ENCODE measurements at regions not wholly inside any gene's neighbourhood (a gene's known extent, or its start where the extent isn't known, plus 50 kb on each side); places are given as distances from the start of the nearest gene placed in this dataset.

DNA sequence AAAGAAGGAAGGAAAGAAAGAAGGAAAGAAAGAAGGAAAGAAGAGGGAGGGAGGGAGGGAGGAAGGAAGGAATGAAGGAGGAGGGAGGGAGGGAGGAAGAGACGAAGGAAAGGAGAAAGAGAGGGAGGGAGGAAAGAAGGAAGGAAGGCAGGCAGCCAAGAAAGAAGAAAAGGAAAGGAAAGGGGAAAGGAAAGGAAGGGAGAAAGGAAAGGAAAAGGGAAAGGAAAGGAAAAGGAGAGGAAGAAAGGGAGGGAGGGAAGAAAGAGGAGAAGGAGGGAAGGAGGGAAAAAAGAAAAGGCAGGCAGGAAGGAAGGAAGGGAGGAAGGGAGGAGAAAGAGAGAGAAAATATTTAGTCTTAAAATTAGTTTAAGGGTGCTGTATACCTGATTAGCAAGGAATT lies 704.1 kb downstream of the LUZP2 start:
- TF ChIP-seq TCF7L2 (IDR thresholded peaks at IDR 0.05; ENCODE audit: low read depth, low read length), result no peak
- no peak for TF ChIP-seq REST (IDR thresholded peaks at IDR 0.05; ENCODE audit: insufficient read depth in 1 of 2, low read depth in 2 of 2, low read length in 1 of 2)
- TF ChIP-seq SIN3A (IDR thresholded peaks at IDR 0.05; ENCODE audit: borderline replicate concordance, insufficient read depth, low read depth, low read length), result no peak
- no peak for TF ChIP-seq POLR2AphosphoS5 (IDR thresholded peaks at IDR 0.05; ENCODE audit: low read depth, low read length)
- TF ChIP-seq, protein P1, sequence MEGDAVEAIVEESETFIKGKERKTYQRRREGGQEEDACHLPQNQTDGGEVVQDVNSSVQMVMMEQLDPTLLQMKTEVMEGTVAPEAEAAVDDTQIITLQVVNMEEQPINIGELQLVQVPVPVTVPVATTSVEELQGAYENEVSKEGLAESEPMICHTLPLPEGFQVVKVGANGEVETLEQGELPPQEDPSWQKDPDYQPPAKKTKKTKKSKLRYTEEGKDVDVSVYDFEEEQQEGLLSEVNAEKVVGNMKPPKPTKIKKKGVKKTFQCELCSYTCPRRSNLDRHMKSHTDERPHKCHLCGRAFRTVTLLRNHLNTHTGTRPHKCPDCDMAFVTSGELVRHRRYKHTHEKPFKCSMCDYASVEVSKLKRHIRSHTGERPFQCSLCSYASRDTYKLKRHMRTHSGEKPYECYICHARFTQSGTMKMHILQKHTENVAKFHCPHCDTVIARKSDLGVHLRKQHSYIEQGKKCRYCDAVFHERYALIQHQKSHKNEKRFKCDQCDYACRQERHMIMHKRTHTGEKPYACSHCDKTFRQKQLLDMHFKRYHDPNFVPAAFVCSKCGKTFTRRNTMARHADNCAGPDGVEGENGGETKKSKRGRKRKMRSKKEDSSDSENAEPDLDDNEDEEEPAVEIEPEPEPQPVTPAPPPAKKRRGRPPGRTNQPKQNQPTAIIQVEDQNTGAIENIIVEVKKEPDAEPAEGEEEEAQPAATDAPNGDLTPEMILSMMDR (IDR thresholded peaks at IDR 0.05), result no peak
- no peak for DNase-seq (ENCODE audit: low read depth, low spot score)
- Histone ChIP-seq H3K36me3 (ENCODE audit: control insufficient read depth, insufficient read depth, low read length) (no peaks in the 10 kb centered on the region), H3K27ac (ENCODE audit: low read length) (no peak overlapping the region), H3K4me3 (ENCODE audit: low read depth in 2 of 2, low read length in 2 of 2) (no peak overlapping the region), H3K4me1 (ENCODE audit: control insufficient read depth, insufficient read depth, low read length) (no peaks in the 10 kb centered on the region), H3K27me3 (ENCODE audit: control insufficient read depth, insufficient read depth, low read length) (no peaks in the 10 kb centered on the region), H3K9me3 (ENCODE audit: control insufficient read depth, insufficient read depth, low read depth, low read length) (no peaks in the 10 kb centered on the region)
- in situ Hi-C loops (cut with HindIII; ENCODE audit: low pct_unique_long_range_greater_than_20kb, low sequenced_read_pairs), result no loop called here
- POLR2A ChIA-PET, result no interaction called here
- ATAC-seq, result no peak
- no TSS peak for BruUV-seq (replicated peaks)
- intact Hi-C loops (cut with micrococcal nuclease; ENCODE audit: unreplicated experiment), result no loop called here
- CTCF ChIA-PET, result no interaction called here

- no TSS peak for BruUV-seq (replicated peaks)
- POLR2A ChIA-PET, result no interaction called here
These were observed 709.9 kb downstream of the LUZP2 start for GRCh38 chr11:25206762-25207161.

More at GRCh38 chr11:25206762-25207161, 709.9 kb downstream of the LUZP2 start:
- no peak overlapping the region for H3K27ac ChIP-seq (ENCODE audit: low read length)
- TF ChIP-seq REST (IDR thresholded peaks at IDR 0.05; ENCODE audit: insufficient read depth in 1 of 2, low read depth in 2 of 2, low read length in 1 of 2) (no peak), POLR2AphosphoS5 (IDR thresholded peaks at IDR 0.05; ENCODE audit: low read depth, low read length) (no peak), SIN3A (IDR thresholded peaks at IDR 0.05; ENCODE audit: borderline replicate concordance, insufficient read depth, low read depth, low read length) (no peak), TCF7L2 (IDR thresholded peaks at IDR 0.05; ENCODE audit: low read depth, low read length) (no peak)
- TF ChIP-seq, protein P1 (IDR thresholded peaks at IDR 0.05), result no peak
- intact Hi-C loops (cut with micrococcal nuclease; ENCODE audit: unreplicated experiment), result no loop called here
- CTCF ChIA-PET, result no interaction called here
- no peaks in the 10 kb centered on the region for H3K27me3 ChIP-seq (ENCODE audit: control insufficient read depth, insufficient read depth, low read length)
- H3K4me1 ChIP-seq (ENCODE audit: control insufficient read depth, insufficient read depth, low read length), result no peaks in the 10 kb centered on the region
- in situ Hi-C loops (cut with HindIII; ENCODE audit: low pct_unique_long_range_greater_than_20kb, low sequenced_read_pairs), result no loop called here
- ATAC-seq (no peak), DNase-seq (ENCODE audit: low read depth, low spot score) (no peak)
- H3K4me3 ChIP-seq (ENCODE audit: low read depth in 2 of 2, low read length in 2 of 2), result no peak overlapping the region
- 0 out of 2 replicates have a peak, but pooled peaks cover 3% of the 10 kb centered on the region for H3K9me3 ChIP-seq (ENCODE audit: control insufficient read depth, insufficient read depth, low read depth, low read length)
- H3K36me3 ChIP-seq (ENCODE audit: control insufficient read depth, insufficient read depth, low read length), result no peaks in the 10 kb centered on the region
